D341Med (cell line): ENCODE measurements at regions not wholly inside any gene's neighbourhood (a gene's known extent, or its start where the extent isn't known, plus 50 kb on each side); places are given as distances from the start of the nearest gene placed in this dataset.

Experiments
- DNase-seq: peaks from one replicate; pipeline ENCODE4 v3.0.0; 2012; ENCODE audit warnings: low spot score

DNA sequence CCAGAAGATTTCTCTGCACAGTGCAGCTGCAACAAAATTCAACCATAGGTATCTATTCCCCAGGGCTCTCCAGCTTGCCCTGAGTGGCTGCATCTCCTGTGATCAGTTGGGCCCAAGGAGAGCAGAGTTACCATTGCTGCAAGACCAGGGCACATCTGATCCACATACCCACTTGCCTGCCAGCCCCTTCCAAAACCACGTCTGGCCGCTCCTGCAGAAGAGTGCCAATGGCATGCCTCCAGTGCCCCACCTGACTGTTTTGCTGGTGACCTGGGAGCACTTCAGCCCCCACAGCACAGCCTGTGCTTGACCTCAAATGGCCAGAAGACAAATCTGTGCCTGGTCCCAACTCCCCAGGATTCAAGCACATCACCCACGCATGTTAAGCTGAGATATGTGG is 526.1 kb upstream of the GBE1 start:
- no peak for DNase-seq

DNA sequence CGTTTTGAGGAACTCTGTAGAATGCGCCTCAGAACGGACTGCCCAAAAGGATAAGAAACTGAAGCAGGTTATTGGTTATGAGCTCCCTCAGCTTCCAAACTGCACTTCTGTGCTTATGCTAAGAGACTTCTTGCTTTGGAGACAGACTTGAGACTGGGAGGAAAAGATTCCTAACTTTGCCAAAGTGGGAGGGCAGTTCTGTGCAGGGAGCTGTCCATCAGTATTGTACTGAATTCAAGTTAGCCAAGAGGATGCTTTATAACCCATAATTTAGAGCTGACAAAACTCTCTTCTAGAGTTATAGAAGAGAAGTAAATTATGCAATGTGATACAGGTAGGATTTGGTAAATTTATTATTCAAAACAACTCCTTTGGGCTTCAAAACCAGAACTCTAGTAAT is 519.8 kb upstream of the GBE1 start:
- DNase-seq = no peak

DNA sequence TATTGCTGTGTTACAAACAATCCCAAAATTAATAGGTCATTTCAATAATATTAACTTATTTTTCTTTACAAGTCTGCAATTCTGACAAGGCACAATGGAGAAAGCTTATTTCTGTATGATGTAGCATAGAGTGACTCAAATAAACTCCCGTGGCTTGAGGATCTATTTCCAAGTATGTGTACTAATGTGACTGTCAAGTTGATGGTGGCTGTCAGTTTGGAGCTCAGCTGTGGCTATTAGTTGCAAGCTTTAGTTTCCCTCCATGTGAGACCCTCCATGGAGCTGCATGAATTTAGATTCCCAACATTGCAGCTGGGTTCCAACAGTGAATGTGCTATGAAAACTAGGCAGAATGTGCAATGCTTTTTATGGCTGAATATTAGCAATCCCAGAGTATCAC is 515.5 kb upstream of the GBE1 start:
- DNase-seq = no peak

DNA sequence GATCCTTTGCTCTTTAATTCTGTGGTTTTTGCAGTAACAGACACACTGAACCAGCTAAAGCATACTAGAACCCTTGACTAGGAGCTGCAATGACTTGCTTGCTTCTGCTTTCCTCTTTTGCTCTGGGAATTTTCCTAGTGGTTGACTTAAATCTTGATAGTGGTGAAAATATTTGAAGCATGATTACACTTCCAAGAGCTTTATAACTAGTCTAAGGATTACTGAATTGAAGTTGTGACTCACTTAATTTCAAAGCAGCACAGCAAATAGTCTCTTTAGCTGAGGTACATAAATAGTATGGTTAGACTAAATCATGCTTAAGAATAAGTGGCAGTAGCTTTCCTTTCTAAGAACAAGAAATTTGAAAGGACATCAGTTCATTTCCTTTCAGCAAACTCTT is 513.5 kb upstream of the GBE1 start:
- no peak for DNase-seq

DNA sequence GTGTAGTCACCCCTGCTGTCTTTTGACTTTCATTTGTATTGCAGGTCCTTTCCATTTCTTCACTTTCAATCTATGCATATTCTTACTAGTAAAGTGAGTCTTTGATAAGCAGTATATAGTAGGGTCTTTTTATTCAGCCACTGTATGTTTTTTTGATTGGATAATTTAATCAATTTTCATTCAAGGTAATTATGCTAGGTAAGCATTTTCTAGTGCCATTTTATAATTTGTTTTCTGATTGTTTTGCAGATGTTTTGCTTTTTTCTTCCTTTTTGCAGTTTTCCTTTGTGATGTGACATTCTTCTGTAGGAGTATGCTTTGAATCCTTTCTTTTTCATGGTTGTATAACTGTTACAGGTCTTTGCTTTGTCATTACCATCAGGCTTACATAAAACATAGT is 504.3 kb upstream of the GBE1 start:
- no peak for DNase-seq

DNA sequence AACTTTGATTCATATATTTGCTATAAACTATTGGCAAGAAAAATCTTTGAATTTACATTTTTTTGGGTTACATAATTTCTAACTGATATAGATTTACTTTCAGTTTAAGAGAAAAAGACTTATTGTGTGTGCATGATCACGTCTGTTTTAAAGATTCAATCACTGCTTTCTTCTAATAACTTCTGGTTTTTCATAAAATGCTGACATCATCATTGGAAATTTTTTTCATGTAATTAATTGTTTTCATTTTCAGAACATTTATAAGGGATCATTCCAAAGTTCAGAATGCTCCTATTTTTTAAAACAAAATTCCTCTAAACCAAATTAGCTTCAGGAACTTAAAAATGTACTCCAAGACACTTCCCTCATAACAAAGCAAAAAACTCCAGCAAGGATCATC is 500.7 kb upstream of the GBE1 start:
- DNase-seq = no peak

DNA sequence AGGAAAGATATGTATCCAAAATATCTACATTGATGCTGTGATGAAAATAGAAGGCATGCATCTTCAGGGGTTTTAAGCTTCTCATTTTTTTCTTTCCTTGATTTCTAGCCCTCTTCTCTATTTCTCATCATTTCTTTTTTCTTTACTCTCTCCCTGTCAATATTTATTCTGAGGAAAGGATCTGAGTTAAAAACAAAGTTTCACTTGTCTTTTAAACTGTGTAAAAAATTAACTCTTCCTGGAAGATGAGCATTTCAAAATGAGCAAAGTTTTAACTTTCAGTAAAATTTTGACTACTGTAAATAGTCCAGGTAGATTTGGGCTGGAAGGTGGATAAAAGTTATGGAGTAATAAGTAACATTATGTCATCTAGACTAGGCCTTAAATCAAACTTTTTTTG is 500.2 kb upstream of the GBE1 start:
- DNase-seq = no peak

DNA sequence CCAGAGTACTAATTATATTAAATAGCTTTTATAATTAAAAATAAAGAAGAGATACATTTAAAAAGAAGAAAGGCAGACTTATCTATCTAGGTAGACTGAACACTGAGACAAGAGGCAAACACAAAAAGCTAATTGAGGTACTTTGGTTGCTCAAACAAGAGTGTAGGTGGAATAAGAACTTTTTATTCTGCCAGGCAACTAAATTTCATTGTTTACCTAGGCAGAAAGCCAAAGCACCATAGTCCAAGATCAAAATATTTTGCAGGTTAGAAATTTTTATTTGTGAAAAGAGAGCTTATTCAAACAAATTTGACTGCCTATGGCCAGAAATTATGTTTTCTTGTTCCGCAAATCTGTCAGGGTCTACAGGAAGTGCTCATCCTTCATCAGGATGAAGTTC is 499.6 kb upstream of the GBE1 start:
- no peak for DNase-seq

DNA sequence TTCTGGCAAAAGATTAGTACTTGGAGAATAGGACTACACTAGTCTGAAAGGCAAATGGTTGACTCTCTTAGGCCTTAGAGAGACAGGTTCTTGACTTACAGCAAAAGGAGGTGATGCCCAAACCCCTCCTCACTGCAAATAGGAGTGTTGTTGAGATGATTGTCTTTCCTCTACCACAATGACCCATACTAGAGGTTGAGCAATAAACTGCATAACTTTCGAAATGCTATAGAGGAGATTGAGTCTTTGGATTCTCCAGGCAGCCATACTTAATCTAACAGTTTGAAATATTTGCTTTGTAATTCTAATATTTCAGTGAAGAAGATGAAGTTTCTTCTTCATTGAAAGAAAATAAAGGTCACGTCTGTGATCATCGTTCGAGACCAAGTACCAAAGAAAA is 498.5 kb upstream of the GBE1 start:
- no peak for DNase-seq

DNA sequence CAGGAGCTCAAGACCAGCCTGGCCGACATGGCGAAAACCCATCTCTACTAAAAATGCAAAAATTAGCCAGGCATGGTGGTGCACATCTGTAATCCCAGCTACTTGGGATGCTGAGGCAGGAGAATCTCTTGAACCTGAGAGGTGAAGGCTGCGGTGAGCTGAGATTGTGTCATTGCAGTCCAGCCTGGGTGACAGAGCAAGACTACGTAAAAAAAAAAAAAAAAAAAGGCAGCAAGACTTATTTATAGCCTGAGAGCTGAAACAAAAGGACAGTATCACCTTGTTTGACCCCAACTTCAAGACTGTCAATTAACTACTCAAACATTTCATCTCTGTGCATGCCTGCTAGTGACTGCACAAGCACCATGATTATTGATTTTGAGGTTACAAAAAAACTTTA is 478.9 kb upstream of the GBE1 start:
- no peak for DNase-seq

DNA sequence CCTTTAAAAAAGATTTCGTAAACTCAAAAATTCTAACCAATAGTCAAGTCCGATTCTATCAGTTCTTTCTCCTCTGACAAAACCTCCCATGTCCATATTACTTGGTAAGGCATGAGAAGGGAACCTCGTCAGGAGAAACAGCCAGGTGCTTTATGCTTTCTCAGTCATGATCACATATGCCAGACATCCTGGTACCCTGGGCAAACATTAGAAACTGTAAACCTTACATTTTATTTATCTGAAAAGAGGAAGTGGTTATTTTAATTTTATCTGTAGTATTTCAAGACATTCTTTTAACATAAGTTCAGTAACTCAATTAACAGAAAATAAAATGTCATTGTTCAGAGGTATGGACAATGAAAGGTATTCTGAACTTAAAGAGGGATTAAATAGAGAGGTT is 474.8 kb upstream of the GBE1 start:
- DNase-seq = no peak

DNA sequence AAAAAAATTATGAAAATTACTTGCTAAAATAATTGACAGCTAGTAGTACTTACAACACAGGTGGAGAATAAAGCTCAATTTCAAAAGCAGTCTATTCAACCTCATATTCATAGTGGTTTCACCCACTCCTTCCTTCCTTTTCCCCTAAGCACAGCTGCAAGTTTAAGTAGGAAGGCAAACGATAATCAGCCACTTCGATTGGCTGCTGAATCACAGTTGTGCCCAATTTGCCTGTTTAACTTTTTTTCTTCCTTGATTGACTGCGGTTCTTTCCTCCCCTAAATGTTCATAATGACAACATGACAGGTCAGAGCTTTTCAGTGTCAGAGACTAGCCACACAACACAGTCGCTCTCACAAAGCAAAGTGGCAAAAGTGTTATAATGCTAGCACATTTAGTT is 468.0 kb upstream of the GBE1 start:
- DNase-seq = no peak

DNA sequence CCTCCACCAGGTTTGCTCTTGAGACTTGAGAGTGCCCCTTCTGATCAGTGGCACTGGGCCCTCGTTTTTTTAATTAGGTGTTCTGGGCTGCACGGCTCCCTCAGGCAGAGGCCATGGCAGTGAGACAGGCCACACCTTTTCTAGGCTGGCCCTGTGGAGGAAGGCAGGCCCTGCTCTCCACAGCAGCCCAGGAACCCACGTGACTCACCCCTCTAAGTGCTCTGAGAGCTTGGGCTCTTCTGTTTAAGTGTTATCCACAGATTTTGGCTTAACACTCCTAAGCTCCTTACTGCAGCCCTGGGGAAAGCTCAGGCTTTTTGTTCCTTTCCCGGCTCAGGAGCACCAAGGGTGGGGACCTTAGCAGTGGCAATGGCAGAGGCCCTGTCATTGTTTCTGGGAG is 463.2 kb upstream of the GBE1 start:
- DNase-seq = peak; percentile 77

DNA sequence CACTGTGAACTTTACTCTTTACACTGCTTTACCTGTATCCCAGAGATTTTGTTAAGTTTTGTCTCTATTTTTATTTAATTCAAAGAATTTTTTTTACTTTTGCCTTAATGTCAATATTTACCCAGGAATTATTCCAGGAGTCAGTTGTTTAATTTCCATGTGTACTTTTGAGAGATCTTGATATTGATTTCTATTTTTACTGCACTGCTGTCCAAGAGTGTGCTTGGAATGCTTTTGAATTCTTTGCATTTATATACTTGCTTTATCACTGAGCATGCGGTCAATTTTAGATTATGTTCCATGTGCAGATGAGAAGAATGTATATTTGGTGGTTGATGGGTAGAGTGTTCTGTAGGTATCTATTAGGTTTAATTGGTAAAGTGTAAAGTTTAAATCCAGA is 461.0 kb upstream of the GBE1 start:
- DNase-seq = no peak

DNA sequence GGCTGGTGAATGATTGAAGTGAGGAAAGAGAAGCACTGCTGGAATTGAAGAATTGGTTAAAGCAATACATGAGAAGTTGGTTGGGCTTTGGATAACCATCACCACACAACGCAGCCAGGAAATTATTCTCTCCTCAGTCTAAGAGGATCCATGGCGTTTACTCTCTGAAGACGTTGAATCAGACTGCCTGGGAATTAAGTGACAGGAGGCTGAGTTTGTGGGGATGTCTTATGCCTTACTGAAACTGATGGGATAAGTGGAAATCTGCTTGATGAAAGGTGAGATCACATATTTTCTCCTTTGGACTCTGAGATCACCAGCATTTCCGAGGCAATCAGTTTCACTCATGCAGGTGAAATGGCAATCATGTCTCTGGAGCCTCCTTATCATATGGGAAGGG is 456.1 kb upstream of the GBE1 start:
- DNase-seq = no peak

DNA sequence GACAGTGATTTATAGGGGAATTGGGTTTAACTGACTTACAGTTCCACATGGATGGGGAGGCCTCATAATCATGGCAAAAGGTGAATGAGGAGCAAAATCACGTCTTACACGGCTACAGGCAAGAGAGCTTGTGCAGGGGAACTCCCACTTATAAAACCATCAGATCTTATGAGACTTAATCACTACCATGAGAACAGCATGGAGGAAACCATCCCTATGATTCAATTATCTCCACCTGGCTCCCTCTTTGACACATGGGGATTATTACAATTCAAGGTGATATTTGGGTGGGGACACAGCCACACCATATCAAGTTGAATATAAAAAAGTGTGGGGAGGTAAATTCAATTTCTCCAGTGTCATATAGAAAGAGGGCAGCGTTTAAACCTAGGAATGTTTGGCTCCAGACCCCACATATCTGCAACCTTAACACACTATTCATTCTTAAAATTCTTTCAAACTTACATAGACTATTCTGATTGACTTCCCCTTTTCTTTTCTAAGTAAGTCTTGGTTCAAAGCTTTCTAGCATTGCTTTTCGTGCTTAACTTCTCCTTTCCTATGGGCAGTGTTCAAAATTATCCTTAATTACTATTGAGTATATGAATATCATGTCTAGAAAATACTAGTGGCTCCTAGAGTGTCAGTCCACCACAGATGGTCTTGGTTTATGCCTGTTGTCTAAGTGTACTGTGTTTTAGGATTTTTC is 446.7 kb upstream of the GBE1 start:
- DNase-seq = no peak

DNA sequence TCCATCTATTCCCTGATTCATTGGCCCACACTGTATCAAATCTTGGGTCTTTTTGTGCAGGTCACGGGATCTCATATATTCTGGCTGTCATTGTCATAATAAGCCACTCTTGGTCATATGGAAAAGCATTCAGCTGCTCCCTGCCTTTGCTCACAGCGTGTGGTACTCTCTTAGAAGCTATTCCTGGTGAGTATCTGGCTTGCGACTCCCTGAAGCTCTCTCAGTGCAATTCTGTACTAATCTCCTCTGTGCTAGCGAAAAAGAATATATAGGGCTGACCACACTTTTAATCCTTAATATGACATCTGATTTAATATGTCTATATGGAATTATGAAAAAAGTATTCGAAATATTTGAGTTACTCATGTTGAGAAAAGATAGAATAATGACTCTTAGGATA is 440.8 kb upstream of the GBE1 start:
- no peak for DNase-seq

DNA sequence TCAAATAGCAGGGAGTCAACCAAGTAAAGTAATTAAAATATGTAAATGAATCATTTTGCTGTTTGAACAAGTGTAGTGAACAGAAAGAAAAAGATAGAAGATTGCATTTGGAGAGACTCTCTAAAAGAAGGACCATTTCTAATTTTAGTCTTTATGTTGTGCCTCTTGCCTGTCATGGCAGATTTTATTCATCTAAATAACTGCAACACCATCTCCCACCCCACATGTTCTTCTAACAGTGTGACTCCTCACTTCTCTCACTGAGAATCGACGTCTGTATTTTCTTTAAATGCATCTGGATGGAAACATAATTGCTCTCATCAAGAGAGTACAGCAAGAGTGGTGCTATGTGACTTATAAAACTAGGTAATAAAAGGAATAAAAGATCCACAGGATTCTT is 439.9 kb upstream of the GBE1 start:
- DNase-seq = no peak

DNA sequence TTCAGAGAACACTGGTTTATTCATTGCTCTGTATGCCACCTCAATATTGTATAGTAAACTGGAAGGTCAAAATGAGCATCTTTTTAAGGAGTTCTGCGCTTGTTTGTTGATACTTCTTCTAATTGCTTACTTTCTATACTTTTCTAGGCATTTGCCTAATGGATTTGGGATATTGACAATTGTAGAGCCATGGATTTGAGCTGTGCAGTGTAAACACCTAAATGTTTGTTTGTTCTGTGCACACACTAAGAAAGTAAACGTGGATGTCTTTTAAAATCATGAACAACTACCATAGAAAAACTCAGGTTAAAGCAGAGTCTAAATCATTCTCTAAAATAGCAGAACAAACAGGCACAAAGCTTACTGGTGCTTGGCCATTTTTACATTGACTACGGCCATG is 436.6 kb upstream of the GBE1 start:
- DNase-seq = no peak

DNA sequence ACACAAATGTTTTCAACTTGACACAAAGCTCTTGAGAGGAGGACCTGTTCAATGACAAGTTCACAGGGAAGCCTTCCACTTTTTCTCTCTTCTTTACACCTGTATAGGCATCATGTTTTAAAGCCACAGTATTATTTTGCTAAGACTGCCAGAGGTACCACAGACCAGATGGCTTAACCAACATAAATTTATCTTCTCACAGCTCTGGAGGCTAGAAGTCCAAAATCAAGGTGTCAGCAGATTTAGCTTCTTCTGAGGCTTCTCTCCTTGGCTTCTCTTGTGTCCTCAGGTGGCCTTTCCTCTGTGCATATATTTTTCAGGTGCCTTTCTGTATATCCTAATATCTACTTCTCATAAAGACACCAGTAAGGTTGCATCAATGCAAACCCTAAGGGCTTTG is 435.2 kb upstream of the GBE1 start:
- no peak for DNase-seq

DNA sequence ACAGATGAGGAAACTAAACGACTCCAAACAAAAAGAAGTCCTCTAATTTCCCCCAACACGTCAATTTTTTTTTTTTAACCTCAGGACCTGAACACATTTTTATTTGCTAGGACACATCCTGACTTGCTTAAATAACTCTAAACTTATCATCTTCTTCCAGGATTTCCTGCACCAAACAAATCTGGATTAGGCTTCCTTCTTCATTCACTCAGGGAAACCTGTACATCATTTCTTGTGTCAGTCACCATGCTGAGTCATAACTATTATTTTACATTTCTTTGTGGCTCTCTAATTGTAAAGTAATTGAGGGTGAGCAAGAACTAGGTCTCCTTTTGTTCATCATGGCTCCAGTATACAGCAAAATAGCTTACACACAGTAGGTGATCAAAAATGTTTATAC is 433.4 kb upstream of the GBE1 start:
- DNase-seq = no peak

DNA sequence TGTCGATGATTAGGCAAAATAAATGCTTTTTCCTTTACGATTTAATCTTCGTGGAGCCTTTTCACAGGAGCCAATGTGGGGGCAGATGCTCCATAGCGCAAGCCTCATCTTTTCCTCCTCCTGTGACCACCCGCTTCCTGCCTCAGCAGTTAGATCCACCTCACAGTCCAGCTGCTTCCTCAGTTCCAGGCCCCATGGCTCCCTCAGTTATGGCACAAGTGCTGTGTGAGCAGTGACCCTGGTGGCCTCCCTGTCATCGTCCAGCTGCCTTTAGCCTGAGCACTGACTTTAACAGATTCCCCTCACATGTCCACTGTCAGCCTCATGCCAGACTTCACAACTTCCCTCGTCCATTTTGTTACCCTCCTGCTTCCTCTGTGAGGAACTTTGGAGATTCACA is 424.6 kb upstream of the GBE1 start:
- no peak for DNase-seq

DNA sequence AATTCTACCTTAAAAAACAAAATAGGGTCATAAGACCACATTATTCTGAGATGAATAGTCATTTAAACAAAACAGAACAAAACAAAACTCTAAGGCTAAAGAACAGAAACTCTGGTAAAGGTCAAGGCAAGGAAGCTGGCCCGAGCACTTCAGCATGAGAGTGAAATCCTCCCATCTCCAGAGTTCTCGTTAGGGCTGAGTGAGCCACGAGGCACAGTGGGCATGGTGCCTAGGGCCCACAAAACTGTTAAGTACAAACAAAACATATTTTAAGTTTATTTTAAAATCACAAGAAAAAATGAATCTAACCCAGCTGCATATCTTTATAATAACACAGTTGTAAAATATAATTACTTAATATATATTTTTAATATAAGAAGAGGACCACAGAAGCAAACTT is 417.8 kb upstream of the GBE1 start:
- no peak for DNase-seq

DNA sequence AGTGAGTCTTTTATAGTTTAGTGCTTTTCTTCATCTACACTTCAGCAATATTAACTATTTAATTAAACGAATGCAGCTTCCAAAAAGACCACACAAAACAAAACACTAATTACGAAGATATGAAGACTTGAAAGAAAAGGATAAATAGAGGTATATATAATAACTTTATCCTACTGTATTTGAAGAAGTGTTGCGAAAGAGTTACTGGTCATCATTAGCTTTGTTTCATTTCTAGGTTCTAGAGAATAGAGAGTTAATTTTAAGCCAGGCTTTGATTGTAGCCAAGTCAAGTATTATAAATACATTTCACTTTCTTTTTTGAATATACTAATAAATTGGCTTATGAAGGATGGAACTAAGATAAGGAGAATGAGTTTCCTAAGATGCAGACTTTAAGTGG is 416.8 kb upstream of the GBE1 start:
- no peak for DNase-seq

DNA sequence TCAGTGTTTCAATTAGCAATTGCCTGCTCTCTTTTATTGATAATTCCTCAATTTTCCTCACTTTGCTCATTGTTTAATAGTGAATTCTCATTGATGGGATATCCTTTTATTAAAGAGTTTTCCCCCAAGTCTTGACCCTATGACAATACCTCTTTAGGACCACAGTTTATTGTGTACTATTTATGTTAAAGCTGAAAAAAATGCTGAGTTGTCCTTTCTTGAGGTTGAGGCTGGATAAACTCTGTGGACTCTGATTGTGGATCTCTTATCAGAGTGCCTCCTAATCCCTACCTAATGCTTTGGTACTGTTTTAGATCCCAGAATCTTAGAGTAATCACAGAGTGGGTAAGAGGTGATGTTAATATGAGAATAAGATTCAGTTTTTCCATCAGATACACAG is 416.3 kb upstream of the GBE1 start:
- no peak for DNase-seq
